NT2/D1 (cell line): ENCODE measurements at regions not wholly inside any gene's neighbourhood (a gene's known extent, or its start where the extent isn't known, plus 50 kb on each side); places are given as distances from the start of the nearest gene placed in this dataset.

ENCODE experiments used
- DNase-seq: peaks from one replicate; pipeline ENCODE4 v3.0.0-alpha.2; 2011; ENCODE audit warnings: low read depth, low spot score
- H3K27me3 ChIP-seq: 2 replicates; pipeline ENCODE4 v1.6.0; 2011; ENCODE audit warnings: mild to moderate bottlenecking; ENCODE audit not compliant: insufficient read length, insufficient read depth
- H3K36me3 ChIP-seq: 2 replicates; pipeline ENCODE4 v1.6.1; 2011; ENCODE audit warnings: mild to moderate bottlenecking, low read length, mixed read lengths; ENCODE audit not compliant: insufficient read depth, insufficient read length
- H3K4me1 ChIP-seq: 2 replicates; pipeline ENCODE4 v1.5.1; 2011; ENCODE audit not compliant: insufficient read depth, insufficient read length
- H3K4me3 ChIP-seq: 2 replicates; pipeline ENCODE4 v1.5.1; 2011; ENCODE audit warnings: low read depth; ENCODE audit not compliant: insufficient read length
- H3K9ac ChIP-seq: 2 replicates; pipeline ENCODE4 v1.6.0; 2011; ENCODE audit warnings: low read depth; ENCODE audit not compliant: insufficient read length
- H3K9me3 ChIP-seq: 2 replicates; pipeline ENCODE4 v1.5.1; 2011; ENCODE audit warnings: mild to moderate bottlenecking, low read length; ENCODE audit not compliant: insufficient read depth
- SUZ12 ChIP-seq: IDR thresholded peaks from 2 replicates; pipeline ENCODE4 v1.6.1; 2011; ENCODE audit not compliant: insufficient read length, insufficient read depth; ENCODE audit errors: extremely low read depth
- YY1 ChIP-seq: IDR thresholded peaks from 2 replicates; pipeline ENCODE4 v1.6.1; 2011; ENCODE audit not compliant: insufficient read length, insufficient read depth
- ZNF274 ChIP-seq: IDR thresholded peaks from 2 replicates; pipeline ENCODE4 v1.6.1; 2011; ENCODE audit warnings: mild to moderate bottlenecking, low read depth, low read length

- H3K36me3 ChIP-seq = no peaks in the 10 kb centered on the region
- no peaks in the 10 kb centered on the region for H3K9me3 ChIP-seq
- H3K9ac ChIP-seq = no peak overlapping the region
- no peaks in the 10 kb centered on the region for H3K27me3 ChIP-seq
- no peaks in the 10 kb centered on the region for H3K4me1 ChIP-seq
- no peak for DNase-seq
- no peak for TF ChIP-seq ZNF274
- no peak for TF ChIP-seq SUZ12
- no peak for TF ChIP-seq YY1
- no peak overlapping the region for H3K4me3 ChIP-seq
Observed at GRCh38 chr12:78550831-78551230, 313.7 kb upstream of the SYT1 start.

GRCh38 chr12:78555802-78556201, 308.8 kb upstream of the SYT1 start:
- no peak for DNase-seq
- no peaks in the 10 kb centered on the region for H3K36me3 ChIP-seq
- TF ChIP-seq SUZ12 (no peak), YY1 (no peak), ZNF274 (no peak)
- no peak overlapping the region for H3K4me3 ChIP-seq
- no peaks in the 10 kb centered on the region for H3K4me1 ChIP-seq
- no peak overlapping the region for H3K9ac ChIP-seq
- no peaks in the 10 kb centered on the region for H3K27me3 ChIP-seq
- no peaks in the 10 kb centered on the region for H3K9me3 ChIP-seq

- no peak for TF ChIP-seq YY1
- TF ChIP-seq SUZ12 = no peak
- no peak for TF ChIP-seq ZNF274
Observed at GRCh38 chr12:78556651-78557050, 307.9 kb upstream of the SYT1 start.

GRCh38 chr12:78559416-78559815, 305.2 kb upstream of the SYT1 start:
- Histone ChIP-seq H3K9ac (no peak overlapping the region), H3K36me3 (no peaks in the 10 kb centered on the region), H3K9me3 (no peaks in the 10 kb centered on the region), H3K4me1 (no peaks in the 10 kb centered on the region), H3K27me3 (no peaks in the 10 kb centered on the region), H3K4me3 (no peak overlapping the region)
- no peak for DNase-seq
- TF ChIP-seq SUZ12 (no peak), YY1 (no peak), ZNF274 (no peak)

More at GRCh38 chr12:78556651-78557050, 307.9 kb upstream of the SYT1 start:
- H3K27me3 ChIP-seq = no peaks in the 10 kb centered on the region
- no peak for DNase-seq
- H3K36me3 ChIP-seq = no peaks in the 10 kb centered on the region
- H3K9me3 ChIP-seq = no peaks in the 10 kb centered on the region
- no peak overlapping the region for H3K4me3 ChIP-seq
- H3K4me1 ChIP-seq = no peaks in the 10 kb centered on the region
- H3K9ac ChIP-seq = no peak overlapping the region

- H3K4me3 ChIP-seq = no peak overlapping the region
- H3K36me3 ChIP-seq = no peaks in the 10 kb centered on the region
Observed at GRCh38 chr12:78559886-78560285, 304.7 kb upstream of the SYT1 start.

GRCh38 chr12:78560633-78561032, 303.9 kb upstream of the SYT1 start:
- no peak overlapping the region for H3K9ac ChIP-seq
- H3K36me3 ChIP-seq = no peaks in the 10 kb centered on the region
- TF ChIP-seq ZNF274 (no peak), SUZ12 (no peak), YY1 (no peak)
- H3K27me3 ChIP-seq = no peaks in the 10 kb centered on the region
- no peak overlapping the region for H3K4me3 ChIP-seq
- H3K9me3 ChIP-seq = no peaks in the 10 kb centered on the region
- DNase-seq = no peak
- no peaks in the 10 kb centered on the region for H3K4me1 ChIP-seq

More at GRCh38 chr12:78559886-78560285, 304.7 kb upstream of the SYT1 start:
- DNase-seq = no peak
- H3K9me3 ChIP-seq = no peaks in the 10 kb centered on the region
- no peaks in the 10 kb centered on the region for H3K27me3 ChIP-seq
- no peak overlapping the region for H3K9ac ChIP-seq
- H3K4me1 ChIP-seq = no peaks in the 10 kb centered on the region
- TF ChIP-seq SUZ12 = no peak
- no peak for TF ChIP-seq ZNF274
- no peak for TF ChIP-seq YY1

- H3K9me3 ChIP-seq = no peaks in the 10 kb centered on the region
- no peak overlapping the region for H3K9ac ChIP-seq
- no peaks in the 10 kb centered on the region for H3K4me1 ChIP-seq
- no peaks in the 10 kb centered on the region for H3K36me3 ChIP-seq
- no peak overlapping the region for H3K4me3 ChIP-seq
- peak; percentile 15 for DNase-seq
- TF ChIP-seq ZNF274 (no peak), YY1 (no peak), SUZ12 (no peak)
- H3K27me3 ChIP-seq = no peaks in the 10 kb centered on the region
Observed at GRCh38 chr12:78562368-78563205, 302.0 kb upstream of the SYT1 start.
